ENCODE measurements at regions not wholly inside any gene's neighbourhood (a gene's known extent, or its start where the extent isn't known, plus 50 kb on each side); places are given as distances from the start of the nearest gene placed in this dataset.
A peak's percentile ranks its signal among the peaks of the same experiment; 100 is the strongest.
"Not testable (repeated sequence)": the region's sequence is repeated elsewhere in the genome, so short reads cannot be mapped to it uniquely, and the experiment has no call there.

- POLR2A ChIA-PET (ENCODE audit: partially characterized antibody) = not testable (repeated sequence)
These were observed 106.3 kb upstream of the ADCY2 start for GRCh38 chr5:7289634-7290033.

GRCh38 chr5:7297821-7298220 is 98.1 kb upstream of the ADCY2 start:
- H3K27ac Mint-ChIP-seq; H3K27me3 ChIP-seq (ENCODE audit: insufficient read depth, low read length); H3K4me1 ChIP-seq (ENCODE audit: insufficient read depth, low read length); H3K4me3 ChIP-seq (ENCODE audit: low read length in 2 of 2); H3K9me3 ChIP-seq (ENCODE audit: control insufficient read depth in 1 of 2, low read length in 2 of 2); H3K9me3 Mint-ChIP-seq; intact Hi-C loops (cut with micrococcal nuclease); H3K36me3 Mint-ChIP-seq; POLR2A ChIA-PET (ENCODE audit: partially characterized antibody); H3K4me1 Mint-ChIP-seq; H3K27me3 Mint-ChIP-seq; CTCF ChIA-PET (ENCODE audit: partially characterized antibody); H3K36me3 ChIP-seq (ENCODE audit: insufficient read depth, low read length); DNase-seq; H3K4me3 Mint-ChIP-seq; H3K27ac ChIP-seq (ENCODE audit: low read depth, low read length): not testable (repeated sequence)

More at GRCh38 chr5:7289634-7290033, 106.3 kb upstream of the ADCY2 start:
- H3K4me1 Mint-ChIP-seq; intact Hi-C loops (cut with micrococcal nuclease); H3K9me3 Mint-ChIP-seq; H3K4me1 ChIP-seq (ENCODE audit: insufficient read depth, low read length); H3K4me3 ChIP-seq (ENCODE audit: low read length in 2 of 2); H3K36me3 ChIP-seq (ENCODE audit: insufficient read depth, low read length); H3K27ac Mint-ChIP-seq; H3K36me3 Mint-ChIP-seq; H3K27ac ChIP-seq (ENCODE audit: low read depth, low read length); DNase-seq; H3K4me3 Mint-ChIP-seq; H3K27me3 ChIP-seq (ENCODE audit: insufficient read depth, low read length); H3K9me3 ChIP-seq (ENCODE audit: control insufficient read depth in 1 of 2, low read length in 2 of 2); CTCF ChIA-PET (ENCODE audit: partially characterized antibody); H3K27me3 Mint-ChIP-seq: not testable (repeated sequence)

- intact Hi-C loops (cut with micrococcal nuclease); H3K27me3 ChIP-seq (ENCODE audit: insufficient read depth, low read length); H3K4me1 ChIP-seq (ENCODE audit: insufficient read depth, low read length); H3K36me3 Mint-ChIP-seq; POLR2A ChIA-PET (ENCODE audit: partially characterized antibody); DNase-seq; H3K9me3 ChIP-seq (ENCODE audit: control insufficient read depth in 1 of 2, low read length in 2 of 2); H3K27me3 Mint-ChIP-seq; H3K9me3 Mint-ChIP-seq; H3K27ac Mint-ChIP-seq; H3K4me3 ChIP-seq (ENCODE audit: low read length in 2 of 2); H3K27ac ChIP-seq (ENCODE audit: low read depth, low read length); H3K4me1 Mint-ChIP-seq; H3K4me3 Mint-ChIP-seq; H3K36me3 ChIP-seq (ENCODE audit: insufficient read depth, low read length); CTCF ChIA-PET (ENCODE audit: partially characterized antibody): not testable (repeated sequence)
These were observed 96.2 kb upstream of the ADCY2 start for GRCh38 chr5:7299731-7300130.

GRCh38 chr5:7305000-7305674 is 90.8 kb upstream of the ADCY2 start:
- H3K27me3 Mint-ChIP-seq; H3K4me1 ChIP-seq (ENCODE audit: insufficient read depth, low read length); H3K9me3 Mint-ChIP-seq; H3K27ac ChIP-seq (ENCODE audit: low read depth, low read length); H3K36me3 ChIP-seq (ENCODE audit: insufficient read depth, low read length); H3K36me3 Mint-ChIP-seq; CTCF ChIA-PET (ENCODE audit: partially characterized antibody); H3K27ac Mint-ChIP-seq; H3K9me3 ChIP-seq (ENCODE audit: control insufficient read depth in 1 of 2, low read length in 2 of 2); H3K4me1 Mint-ChIP-seq; H3K27me3 ChIP-seq (ENCODE audit: insufficient read depth, low read length); DNase-seq; H3K4me3 ChIP-seq (ENCODE audit: low read length in 2 of 2); POLR2A ChIA-PET (ENCODE audit: partially characterized antibody); intact Hi-C loops (cut with micrococcal nuclease); H3K4me3 Mint-ChIP-seq: not testable (repeated sequence)

GRCh38 chr5:7306556-7306955 is 89.4 kb upstream of the ADCY2 start:
- H3K4me3 Mint-ChIP-seq; intact Hi-C loops (cut with micrococcal nuclease); POLR2A ChIA-PET (ENCODE audit: partially characterized antibody); CTCF ChIA-PET (ENCODE audit: partially characterized antibody); H3K36me3 ChIP-seq (ENCODE audit: insufficient read depth, low read length); H3K4me3 ChIP-seq (ENCODE audit: low read length in 2 of 2); H3K36me3 Mint-ChIP-seq; H3K9me3 Mint-ChIP-seq; H3K4me1 ChIP-seq (ENCODE audit: insufficient read depth, low read length); H3K4me1 Mint-ChIP-seq; H3K27ac ChIP-seq (ENCODE audit: low read depth, low read length); H3K9me3 ChIP-seq (ENCODE audit: control insufficient read depth in 1 of 2, low read length in 2 of 2); H3K27ac Mint-ChIP-seq; H3K27me3 Mint-ChIP-seq; H3K27me3 ChIP-seq (ENCODE audit: insufficient read depth, low read length): not testable (repeated sequence)
- DNase-seq = peak in 1 of 5 donors; percentile 11

- H3K27me3 ChIP-seq (ENCODE audit: insufficient read depth, low read length); H3K4me3 ChIP-seq (ENCODE audit: low read length in 2 of 2); H3K27ac ChIP-seq (ENCODE audit: low read depth, low read length); H3K36me3 ChIP-seq (ENCODE audit: insufficient read depth, low read length); H3K9me3 ChIP-seq (ENCODE audit: control insufficient read depth in 1 of 2, low read length in 2 of 2); H3K27ac Mint-ChIP-seq; intact Hi-C loops (cut with micrococcal nuclease); CTCF ChIA-PET (ENCODE audit: partially characterized antibody); H3K9me3 Mint-ChIP-seq; POLR2A ChIA-PET (ENCODE audit: partially characterized antibody); H3K4me3 Mint-ChIP-seq; DNase-seq; H3K4me1 Mint-ChIP-seq; H3K4me1 ChIP-seq (ENCODE audit: insufficient read depth, low read length); H3K27me3 Mint-ChIP-seq; H3K36me3 Mint-ChIP-seq: not testable (repeated sequence)
These were observed 88.2 kb upstream of the ADCY2 start for GRCh38 chr5:7307709-7308108.

GRCh38 chr5:7309715-7310114 is 86.2 kb upstream of the ADCY2 start:
- H3K4me1 Mint-ChIP-seq; POLR2A ChIA-PET (ENCODE audit: partially characterized antibody): not testable (repeated sequence)

GRCh38 chr5:7310656-7311055 is 85.3 kb upstream of the ADCY2 start:
- H3K36me3 ChIP-seq (ENCODE audit: insufficient read depth, low read length); H3K4me3 ChIP-seq (ENCODE audit: low read length in 2 of 2); H3K9me3 Mint-ChIP-seq; H3K4me1 Mint-ChIP-seq; H3K4me3 Mint-ChIP-seq; intact Hi-C loops (cut with micrococcal nuclease); H3K9me3 ChIP-seq (ENCODE audit: control insufficient read depth in 1 of 2, low read length in 2 of 2); DNase-seq; POLR2A ChIA-PET (ENCODE audit: partially characterized antibody); H3K36me3 Mint-ChIP-seq; H3K27me3 Mint-ChIP-seq; H3K27me3 ChIP-seq (ENCODE audit: insufficient read depth, low read length); H3K27ac Mint-ChIP-seq; CTCF ChIA-PET (ENCODE audit: partially characterized antibody); H3K27ac ChIP-seq (ENCODE audit: low read depth, low read length); H3K4me1 ChIP-seq (ENCODE audit: insufficient read depth, low read length): not testable (repeated sequence)

More at GRCh38 chr5:7309715-7310114, 86.2 kb upstream of the ADCY2 start:
- H3K27me3 ChIP-seq (ENCODE audit: insufficient read depth, low read length); H3K9me3 Mint-ChIP-seq; H3K36me3 ChIP-seq (ENCODE audit: insufficient read depth, low read length); H3K9me3 ChIP-seq (ENCODE audit: control insufficient read depth in 1 of 2, low read length in 2 of 2); H3K4me3 Mint-ChIP-seq; H3K4me3 ChIP-seq (ENCODE audit: low read length in 2 of 2); intact Hi-C loops (cut with micrococcal nuclease); DNase-seq; H3K36me3 Mint-ChIP-seq; CTCF ChIA-PET (ENCODE audit: partially characterized antibody); H3K4me1 ChIP-seq (ENCODE audit: insufficient read depth, low read length); H3K27ac Mint-ChIP-seq; H3K27ac ChIP-seq (ENCODE audit: low read depth, low read length); H3K27me3 Mint-ChIP-seq: not testable (repeated sequence)
